Heart left ventricle (tissue), 16 donors: ENCODE measurements at regions not wholly inside any gene's neighbourhood (a gene's known extent, or its start where the extent isn't known, plus 50 kb on each side); places are given as distances from the start of the nearest gene placed in this dataset.

Source experiments
- ATAC-seq, 4 donors: fragments of 200-7000 bp; cut with Tn5 transposase; one replicate each; pipeline ENCODE4 v1.9.1; 2020 to 2022; ENCODE audit warnings: moderate library complexity in 4 of 4, mild to moderate bottlenecking in 3 of 4, moderate number of reproducible peaks in 1 of 4
- DNase-seq, 5 donors: peaks; one replicate each; pipeline ENCODE4 v3.0.0-alpha.2; 2020
- H3K27ac ChIP-seq, 12 donors: fragments of 200-600 bp; sonication (generic) in 4 of 12; one replicate each; pipeline versions ENCODE4 v1.5.0 to v1.8.0; 2016 to 2022; ENCODE audit warnings: mild to moderate bottlenecking in 2 of 12
- H3K27me3 ChIP-seq, 9 donors: fragments of 200-600 bp; sonication (generic) in 2 of 9; one replicate each; pipeline versions ENCODE4 v1.5.1 to v1.8.0; 2016 to 2022; ENCODE audit warnings: mild to moderate bottlenecking in 3 of 9
- H3K36me3 ChIP-seq, 9 donors: fragments of 200-600 bp; sonication (generic) in 2 of 9; one replicate each; pipeline versions ENCODE4 v1.5.0 to v1.8.0; 2018 to 2022; ENCODE audit warnings: mild to moderate bottlenecking in 2 of 9
- H3K4me1 ChIP-seq, 12 donors: fragments of 200-600 bp; sonication (generic) in 4 of 12; one replicate each; pipeline versions ENCODE4 v1.5.0 to v1.8.0; 2016 to 2022; ENCODE audit warnings: mild to moderate bottlenecking in 3 of 12
- H3K4me3 ChIP-seq, 12 donors: fragments of 200-600 bp; sonication (generic) in 4 of 12; one replicate each; pipeline versions ENCODE4 v1.5.0 to v1.8.0; 2017 to 2022; ENCODE audit warnings: mild to moderate bottlenecking in 9 of 12, moderate library complexity in 4 of 12
- H3K9me3 ChIP-seq, 12 donors: fragments of 200-600 bp; sonication (generic) in 4 of 12; one replicate each; pipeline versions ENCODE4 v1.5.0 to v1.8.0; 2016 to 2022; ENCODE audit warnings: mild to moderate bottlenecking in 1 of 12
- POLR2A ChIP-seq, 2 donors: fragments of 450-650 bp; IDR thresholded peaks; one replicate each; pipeline ENCODE4 v1.6.1; 2017; ENCODE audit warnings: antibody characterized with exemption in 2 of 2, mild to moderate bottlenecking in 2 of 2, moderate library complexity in 2 of 2
- WGBS, 4 donors: extraction: QIAGEN DNeasy Blood & Tissue Kit in 2 of 4; methylation state at CpG; one replicate each; pipeline versions ENCODE4 v1.1.5 to v1.1.7; 2013 to 2018; 5-methylcytosine and 5-hydroxymethylcytosine counted together
- intact Hi-C, 10 donors: fragments of 100-400 bp; cut with DNase I; formaldehyde crosslinking; loops; one replicate each; pipeline versions ENCODE4 v1.11.1 to v1.14.2; 2022
- TF ChIP-seq, protein P1 (sequence below), 12 donors: fragments of 200-600 bp; sonication (generic) in 4 of 12; IDR thresholded peaks; one replicate each; pipeline versions ENCODE4 v1.5.0 to v1.8.0; 2018 to 2022; ENCODE audit warnings: antibody characterized with exemption in 12 of 12, mild to moderate bottlenecking in 5 of 12
- donor health status: ischemic (EF 13 %, LVEDD 7.1; RV severe dilation, severe dysfunction).
- donor health status: healthy with polysubstance abuse.
- donor health status: DM: no; HTN: yes; CAD: no.
- donor health status: DM: no; HTN: no; CAD: no.
- donor health status: ischemic (EF 25% LVEDD 6.9; RV normal size, moderate dysfunction).
- donor health status: ischemic (EF 25% LVEDD 5.7; RV mildly dilated, moderate dysfunction).
- donor health status: healthy.
- donor health status: DM: yes; HTN: yes; CAD: no.
- donor health status: ischemic (EF 35%, LVEDD 5.7; RV mildly dilated, moderate dysfunction).
- donor health status: nonischemic (EF 11% LVEDD 7.7; RV severe dilation, severe dysfunction).
- donor health status: DM: yes; HTN: yes; CAD: no.
- donor health status: PGD.
- donor health status: ischemic (EF 29% LVEDD 5.4; RV normal size, mild dysfunction).
- donor health status: nonischemic (EF 23%, LVEDD 6.1; RV moderate dilation, normal function).

DNA sequence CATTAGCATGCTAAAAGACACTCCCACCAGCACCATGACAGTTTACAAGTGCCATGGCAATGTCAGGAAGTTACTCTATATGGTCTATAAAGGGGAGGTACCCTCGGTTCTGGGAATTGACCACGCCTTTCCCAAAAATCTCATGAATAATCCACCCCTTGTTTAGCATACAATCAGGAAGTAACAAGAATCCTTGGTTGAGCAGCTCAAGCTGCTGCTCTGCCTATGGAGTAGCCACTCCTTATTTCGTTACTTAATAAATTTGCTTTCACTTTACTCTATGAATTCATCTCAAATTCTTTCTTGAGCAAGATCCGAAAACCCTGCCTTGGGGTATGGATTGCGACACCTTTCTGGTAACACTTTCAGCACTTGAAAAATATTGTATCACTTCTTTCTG lies 243.0 kb downstream of the BMP2 start:
- H3K36me3 ChIP-seq, result no peaks in the 10 kb centered on the region
- no peak overlapping the region for H3K4me3 ChIP-seq
- DNase-seq (no peak), ATAC-seq (no peak)
- H3K27ac ChIP-seq, result no peak overlapping the region
- H3K27me3 ChIP-seq, result no peaks in the 10 kb centered on the region
- peaks cover 0 to 37% (median 9%) of the 10 kb centered on the region in 12 donors for H3K9me3 ChIP-seq
- no peak for TF ChIP-seq POLR2A (IDR thresholded peaks at IDR 0.05)
- TF ChIP-seq, protein P1, sequence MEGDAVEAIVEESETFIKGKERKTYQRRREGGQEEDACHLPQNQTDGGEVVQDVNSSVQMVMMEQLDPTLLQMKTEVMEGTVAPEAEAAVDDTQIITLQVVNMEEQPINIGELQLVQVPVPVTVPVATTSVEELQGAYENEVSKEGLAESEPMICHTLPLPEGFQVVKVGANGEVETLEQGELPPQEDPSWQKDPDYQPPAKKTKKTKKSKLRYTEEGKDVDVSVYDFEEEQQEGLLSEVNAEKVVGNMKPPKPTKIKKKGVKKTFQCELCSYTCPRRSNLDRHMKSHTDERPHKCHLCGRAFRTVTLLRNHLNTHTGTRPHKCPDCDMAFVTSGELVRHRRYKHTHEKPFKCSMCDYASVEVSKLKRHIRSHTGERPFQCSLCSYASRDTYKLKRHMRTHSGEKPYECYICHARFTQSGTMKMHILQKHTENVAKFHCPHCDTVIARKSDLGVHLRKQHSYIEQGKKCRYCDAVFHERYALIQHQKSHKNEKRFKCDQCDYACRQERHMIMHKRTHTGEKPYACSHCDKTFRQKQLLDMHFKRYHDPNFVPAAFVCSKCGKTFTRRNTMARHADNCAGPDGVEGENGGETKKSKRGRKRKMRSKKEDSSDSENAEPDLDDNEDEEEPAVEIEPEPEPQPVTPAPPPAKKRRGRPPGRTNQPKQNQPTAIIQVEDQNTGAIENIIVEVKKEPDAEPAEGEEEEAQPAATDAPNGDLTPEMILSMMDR (IDR thresholded peaks at IDR 0.05), result no peak
- H3K4me1 ChIP-seq, result no peaks in the 10 kb centered on the region
- WGBS, 4 donors, result 64 to 70% (median 68%) methylated on average over 5 of the region's 5 CpGs
- intact Hi-C loops, result no loop called here

DNA sequence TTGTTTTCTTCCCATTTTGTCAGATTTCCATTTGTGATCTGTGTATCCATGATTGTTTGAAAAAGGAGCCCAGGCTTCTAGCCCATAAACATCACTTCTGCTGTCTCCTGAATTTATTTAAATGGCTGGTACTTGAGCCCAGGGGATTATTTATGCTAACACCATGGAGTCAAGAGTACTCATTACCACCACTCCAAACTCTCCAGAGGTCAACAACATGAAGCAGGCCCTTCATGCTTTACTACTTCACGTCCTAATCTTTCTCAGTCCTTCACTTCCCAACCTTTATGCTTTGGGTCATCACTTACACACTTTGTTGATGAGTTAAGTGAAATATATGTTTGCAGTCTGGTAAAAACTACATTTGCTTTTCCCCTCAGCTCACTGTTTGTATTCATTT lies 247.8 kb downstream of the BMP2 start:
- intact Hi-C loops, result no loop called here
- H3K4me3 ChIP-seq, result no peak overlapping the region
- no peaks in the 10 kb centered on the region for H3K4me1 ChIP-seq
- no peak for TF ChIP-seq POLR2A (IDR thresholded peaks at IDR 0.05)
- TF ChIP-seq, protein P1 (IDR thresholded peaks at IDR 0.05), result no peak
- ATAC-seq (no peak), DNase-seq (no peak)
- 21 to 37% (median 26%) methylated on average over 1 of the region's 1 CpG for WGBS, 4 donors
- H3K36me3 ChIP-seq, result no peaks in the 10 kb centered on the region
- H3K9me3 ChIP-seq, result no peaks in the 10 kb centered on the region
- no peak overlapping the region for H3K27ac ChIP-seq
- H3K27me3 ChIP-seq, result no peaks in the 10 kb centered on the region

DNA sequence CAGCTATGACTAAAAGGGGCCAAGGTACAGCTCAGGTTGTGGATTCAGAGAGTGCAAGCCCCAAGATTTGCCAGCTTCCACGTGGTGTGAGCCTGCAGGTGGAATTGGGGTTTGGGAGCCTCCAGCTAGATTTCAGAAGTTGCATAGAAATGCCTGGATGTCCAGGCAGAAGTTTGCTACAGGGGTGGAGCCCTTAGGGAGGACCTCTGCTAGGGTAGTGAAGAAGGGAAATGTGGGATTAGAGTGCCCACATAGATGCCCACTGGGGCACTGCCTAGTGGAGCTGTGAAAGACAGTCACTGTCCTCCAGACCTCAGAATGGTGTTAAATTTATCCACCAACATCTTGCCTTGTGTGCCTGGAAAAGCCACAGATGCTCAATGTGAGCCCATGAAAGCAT lies 255.1 kb downstream of the BMP2 start:
- H3K9me3 ChIP-seq, result peaks cover 0 to 12% (median 5%) of the 10 kb centered on the region in 12 donors
- no peaks in the 10 kb centered on the region for H3K36me3 ChIP-seq
- DNase-seq, result no peak
- no peak overlapping the region for H3K4me3 ChIP-seq
- no peak for TF ChIP-seq POLR2A (IDR thresholded peaks at IDR 0.05)
- TF ChIP-seq, protein P1 (IDR thresholded peaks at IDR 0.05), result no peak
- WGBS, 4 donors, result 27 to 58% (median 47%) methylated on average over 1 of the region's 1 CpG
- intact Hi-C loops, result no loop called here
- no peaks in the 10 kb centered on the region for H3K27me3 ChIP-seq
- no peaks in the 10 kb centered on the region for H3K4me1 ChIP-seq
- H3K27ac ChIP-seq, result no peak overlapping the region
- ATAC-seq, result no peak

DNA sequence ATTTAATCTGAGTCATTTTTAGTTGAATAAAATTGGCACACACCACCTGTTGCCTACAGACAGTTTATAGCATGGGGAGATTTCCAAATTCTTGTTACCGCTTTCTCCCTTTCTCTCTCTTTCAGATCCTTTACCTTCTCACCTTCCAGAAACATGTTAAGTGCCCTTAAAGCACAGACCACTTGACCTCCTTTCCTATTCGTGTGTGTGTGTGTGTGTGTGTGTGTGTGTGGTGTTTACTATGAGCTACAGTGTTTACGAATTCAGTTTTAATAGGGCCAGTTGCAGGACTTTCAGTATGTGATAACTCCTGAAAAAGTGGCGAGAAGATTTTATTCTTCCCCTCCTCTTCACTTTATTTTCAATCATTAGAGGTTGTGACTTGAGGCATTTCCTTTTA lies 258.1 kb downstream of the BMP2 start:
- intact Hi-C loops, result no loop called here
- WGBS, 4 donors, result 43 to 48% (median 46%) methylated on average over 4 of the region's 4 CpGs
- H3K4me3 ChIP-seq, result no peak overlapping the region

More for the DNA sequence above, 258.1 kb downstream of the BMP2 start:
- DNase-seq (no peak), ATAC-seq (no peak)
- Histone ChIP-seq H3K27me3 (no peaks in the 10 kb centered on the region), H3K9me3 (peaks cover 0 to 12% (median 5%) of the 10 kb centered on the region in 12 donors), H3K27ac (no peak overlapping the region), H3K4me1 (no peaks in the 10 kb centered on the region), H3K36me3 (no peaks in the 10 kb centered on the region)
- TF ChIP-seq, protein P1 (IDR thresholded peaks at IDR 0.05), result no peak
- no peak for TF ChIP-seq POLR2A (IDR thresholded peaks at IDR 0.05)
